IMR-90 (cell line): ENCODE measurements at regions not wholly inside any gene's neighbourhood (a gene's known extent, or its start where the extent isn't known, plus 50 kb on each side); places are given as distances from the start of the nearest gene placed in this dataset.

Experiments used
- ATAC-seq: fragments of 200-7000 bp; cut with Tn5 transposase; 2 replicates; pipeline ENCODE4 v1.9.1; 2020; ENCODE audit warnings: low read depth, mild to moderate bottlenecking, moderate library complexity
- BruUV-seq: library from RNA; stranded (reverse); fragments of 400-500 nt; replicated peaks from 2 replicates; lab custom pipeline; 2021; lab: Mats Ljungman, UMichigan
- CTCF ChIA-PET: fragments of 300-600 bp; formaldehyde crosslinking; extraction: SDS; loops from one replicate; lab custom pipeline; 2021; ENCODE audit warnings: antibody characterized with exemption; lab: Yijun Ruan, JAX
- POLR2A ChIA-PET: fragments of 300-600 bp; sonication (Branson Sonifier 250); formaldehyde crosslinking; loops from one replicate; lab custom pipeline; 2022; ENCODE audit warnings: antibody characterized with exemption; ENCODE audit not compliant: unreplicated experiment; lab: Charles Lee
- DNase-seq: peaks from one replicate; pipeline ENCODE4 v3.0.0; 2013
- H2AFZ ChIP-seq: replicated peaks from 2 replicates; pipeline ENCODE3; 2013; ENCODE audit warnings: low read length, mild to moderate bottlenecking; ENCODE audit not compliant: poor library complexity
- H2AK5ac ChIP-seq: 2 replicates; pipeline ENCODE4 v1.6.1; 2013; ENCODE audit warnings: low read depth, low read length, inconsistent platforms
- H2AK9ac ChIP-seq: replicated peaks from 2 replicates; pipeline ENCODE3; 2013; ENCODE audit warnings: mild to moderate bottlenecking, low read depth, low read length, moderate library complexity; ENCODE audit not compliant: poor library complexity
- H2BK120ac ChIP-seq: 2 replicates; pipeline ENCODE4 v1.6.1; 2013; ENCODE audit warnings: low read depth, low read length, inconsistent platforms
- H2BK15ac ChIP-seq: 3 replicates; pipeline ENCODE4 v1.6.1; 2013; ENCODE audit warnings: low read depth, low read length, inconsistent platforms
- H2BK20ac ChIP-seq: 2 replicates; pipeline ENCODE4 v1.6.1; 2013; ENCODE audit warnings: low read depth, mild to moderate bottlenecking, inconsistent platforms, low read length, moderate library complexity
- H2BK5ac ChIP-seq: 2 replicates; pipeline ENCODE4 v1.6.1; 2013; ENCODE audit warnings: mild to moderate bottlenecking, low read depth, low read length, inconsistent platforms; ENCODE audit not compliant: poor library complexity, severe bottlenecking
- H3K14ac ChIP-seq: replicated peaks from 2 replicates; pipeline ENCODE4 v1.6.1; 2013; ENCODE audit warnings: low read depth, low read length, inconsistent platforms
- H3K18ac ChIP-seq: 2 replicates; pipeline ENCODE4 v1.6.1; 2013; ENCODE audit warnings: low read depth, low read length, control low read depth
- H3K23ac ChIP-seq: 2 replicates; pipeline ENCODE4 v1.6.1; 2013; ENCODE audit warnings: low read depth, low read length, inconsistent platforms
- H3K27ac ChIP-seq: 2 replicates; pipeline ENCODE4 v1.5.1; 2013; ENCODE audit warnings: mild to moderate bottlenecking, control low read depth, low read length; ENCODE audit not compliant: insufficient read depth
- H3K27me3 ChIP-seq: 2 replicates; pipeline ENCODE4 v1.6.1; 2013; ENCODE audit warnings: low read length; ENCODE audit not compliant: control insufficient read depth, insufficient read depth
- H3K36me3 ChIP-seq: 2 replicates; pipeline ENCODE4 v1.6.1; 2013; ENCODE audit warnings: low read length, mixed read lengths; ENCODE audit not compliant: control insufficient read depth, insufficient read depth
- H3K4ac ChIP-seq: 2 replicates; pipeline ENCODE4 v1.6.1; 2013; ENCODE audit warnings: low read depth, low read length, inconsistent platforms
- H3K4me1 ChIP-seq: 2 replicates; pipeline ENCODE4 v1.6.1; 2013; ENCODE audit warnings: low read length, mixed read lengths; ENCODE audit not compliant: control insufficient read depth, insufficient read depth
- H3K4me2 ChIP-seq: 2 replicates; pipeline ENCODE4 v1.6.1; 2013; ENCODE audit warnings: low read depth, mild to moderate bottlenecking, control low read depth, low read length, moderate library complexity
- H3K4me3 ChIP-seq: 2 replicates; pipeline ENCODE4 v1.5.1; 2013; ENCODE audit warnings: low read depth, mild to moderate bottlenecking, control low read depth, low read length, moderate library complexity; ENCODE audit not compliant: insufficient read depth
- H3K56ac ChIP-seq: 2 replicates; pipeline ENCODE4 v1.6.1; 2013; ENCODE audit warnings: low read length, inconsistent platforms; ENCODE audit not compliant: insufficient read depth; ENCODE audit errors: extremely low read depth
- H3K79me1 ChIP-seq, 2 experiments: 2 replicates each; pipeline ENCODE4 v1.6.1; 2013; ENCODE audit warnings: low read length in 2 of 2, inconsistent platforms in 1 of 2, low read depth in 1 of 2
- H3K9ac ChIP-seq: 2 replicates; pipeline ENCODE4 v1.6.1; 2013; ENCODE audit warnings: low read depth, low read length, control low read depth
- H3K9me1 ChIP-seq: 2 replicates; pipeline ENCODE4 v1.6.1; 2013; ENCODE audit warnings: low read length, inconsistent platforms; ENCODE audit not compliant: insufficient read depth
- H3K9me3 ChIP-seq: 2 replicates; pipeline ENCODE4 v1.6.1; 2013; ENCODE audit warnings: low read length; ENCODE audit not compliant: control insufficient read depth, insufficient read depth
- H4K20me1 ChIP-seq: 2 replicates; pipeline ENCODE4 v1.6.1; 2013; ENCODE audit warnings: low read length, inconsistent platforms; ENCODE audit not compliant: insufficient read depth
- H4K5ac ChIP-seq: 2 replicates; pipeline ENCODE4 v1.6.1; 2013; ENCODE audit warnings: mild to moderate bottlenecking, low read depth, low read length, control low read depth
- H4K8ac ChIP-seq, 2 experiments: 2 replicates each; pipeline ENCODE4 v1.6.1; 2013; ENCODE audit warnings: low read depth in 2 of 2, low read length in 2 of 2, control low read depth in 1 of 2, inconsistent platforms in 1 of 2
- H4K91ac ChIP-seq: 2 replicates; pipeline ENCODE4 v1.6.1; 2013; ENCODE audit warnings: low read depth, low read length, inconsistent platforms; ENCODE audit not compliant: insufficient read depth
- BHLHE40 ChIP-seq: fragments of 150-350 bp; IDR thresholded peaks from 2 replicates; pipeline ENCODE4 v1.6.1; 2016; ENCODE audit warnings: mild to moderate bottlenecking, low read depth, low read length
- FOS ChIP-seq: fragments of 150-350 bp; IDR thresholded peaks from 2 replicates; pipeline ENCODE4 v1.6.1; 2016; ENCODE audit warnings: low read depth, low read length
- MAFK ChIP-seq: IDR thresholded peaks from 2 replicates; pipeline ENCODE4 v1.6.1; 2012; ENCODE audit warnings: low read depth, low read length, improper control_type of control experiment
- RCOR1 ChIP-seq: IDR thresholded peaks from 2 replicates; pipeline ENCODE4 v1.6.1; 2012; ENCODE audit warnings: mild to moderate bottlenecking, low read length, improper control_type of control experiment; ENCODE audit not compliant: insufficient replicate concordance
- USF2 ChIP-seq: fragments of 150-350 bp; IDR thresholded peaks from 2 replicates; pipeline ENCODE4 v1.6.1; 2017; ENCODE audit warnings: mild to moderate bottlenecking, antibody characterized with exemption, low read length, low read depth
- WGBS, 2 experiments: methylation state at CpG; one replicate each; pipeline versions ENCODE4 v1.1.5 to v1.1.7; 2013; ENCODE audit warnings: missing lambda C conversion rate in 2 of 2; ENCODE audit not compliant: insufficient read length in 1 of 2; ENCODE audit errors: extremely low coverage in 2 of 2; 5-methylcytosine and 5-hydroxymethylcytosine counted together
- dilution Hi-C: fragments of 300-500 bp; cut with HindIII; formaldehyde crosslinking; loops from one replicate; pipeline ENCODE4 v1.14.3; 2018; ENCODE audit warnings: low sequenced_read_pairs; ENCODE audit not compliant: unreplicated experiment
- in situ Hi-C: fragments of 300-500 bp; cut with MboI; formaldehyde crosslinking; loops from 3 replicates; pipeline ENCODE4 v1.14.3; 2019; ENCODE audit warnings: low sequenced_read_pairs, inconsistent platforms, mixed read lengths
- intact Hi-C: fragments of 100-400 bp; cut with micrococcal nuclease; formaldehyde crosslinking; loops from 2 replicates; pipeline ENCODE4 v1.10.0; 2022
- TF ChIP-seq, protein P1 (sequence below): fragments of 150-350 bp; IDR thresholded peaks from 2 replicates; pipeline ENCODE4 v1.6.1; 2016; ENCODE audit warnings: low read depth, mild to moderate bottlenecking, low read length, moderate library complexity, borderline replicate concordance

DNA sequence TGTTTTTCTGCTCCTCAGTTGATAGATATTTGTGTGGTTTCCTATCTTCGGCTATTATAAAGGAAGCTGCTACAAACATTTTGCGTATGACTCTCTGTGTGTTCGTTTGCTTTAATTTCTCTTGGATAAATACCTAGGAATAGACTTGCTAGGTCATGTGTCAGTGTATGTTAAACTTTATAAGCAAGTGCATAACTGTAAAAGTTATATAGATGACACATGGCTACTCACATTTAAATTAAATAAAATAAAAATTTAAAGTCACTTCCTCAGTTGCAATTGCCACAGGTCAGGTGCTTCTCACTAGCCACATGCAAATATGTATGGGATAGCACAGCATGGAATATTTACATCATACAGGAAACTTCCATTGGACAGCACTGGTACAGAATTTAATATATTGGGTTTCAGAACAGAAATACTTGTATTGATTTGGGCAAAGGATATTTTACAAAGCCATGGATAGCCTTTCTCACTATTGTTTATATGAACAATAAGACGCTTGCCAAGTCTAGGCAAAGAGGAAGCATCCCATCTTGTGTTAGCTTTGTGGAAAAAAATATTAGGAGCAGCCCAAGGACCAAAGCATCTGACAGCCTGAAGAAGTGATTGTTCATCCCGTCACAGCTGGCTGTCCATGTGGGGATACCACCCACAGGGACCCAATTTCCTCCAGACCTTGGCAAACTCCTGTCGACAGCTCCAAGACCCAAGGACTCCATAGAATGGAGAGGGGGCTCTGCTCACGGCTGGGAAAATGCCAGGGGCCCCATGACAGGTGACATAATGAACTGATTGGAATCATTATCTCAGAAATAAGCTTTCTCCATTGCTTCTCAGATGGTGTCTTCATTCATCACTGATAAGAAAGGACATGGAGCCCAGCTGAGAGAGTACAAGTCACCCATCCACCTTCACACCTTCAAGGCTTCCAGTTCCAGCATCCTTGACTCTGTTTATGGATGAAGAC lies 196.7 kb downstream of the SH3BP4 start:
- ChIA-PET CTCF (no interaction called here), POLR2A (no interaction called here)
- Histone ChIP-seq H2BK20ac (no peak overlapping the region), H2BK120ac (no peak overlapping the region), H3K27me3 (peaks cover 61% of the 10 kb centered on the region), H2BK15ac (no peak overlapping the region), H2AK5ac (no peak overlapping the region), H2AK9ac (no peak overlapping the region), H3K4me2 (no peak overlapping the region), H3K9me3 (no peaks in the 10 kb centered on the region), H3K27ac (no peak overlapping the region), H3K18ac (no peak overlapping the region), H3K9ac (no peak overlapping the region), H4K8ac (no peak overlapping the region), H2BK5ac (no peak overlapping the region), H3K14ac (no peak overlapping the region), H3K4me3 (no peak overlapping the region), H3K79me1 (no peaks in the 10 kb centered on the region), H4K91ac (no peak overlapping the region), H4K20me1 (no peaks in the 10 kb centered on the region), H2AFZ (no peak overlapping the region), H3K56ac (no peak overlapping the region), H3K9me1 (no peaks in the 10 kb centered on the region), H3K23ac (no peak overlapping the region), H3K36me3 (no peaks in the 10 kb centered on the region), H3K4ac (no peak overlapping the region), H3K4me1 (no peaks in the 10 kb centered on the region), H4K5ac (no peak overlapping the region)
- intact Hi-C loops, result no loop called here
- dilution Hi-C loops, result loop anchor here (25.0 kb wide), 1 partner anchor 589 kb away; no protein-coding TSS in a partner anchor
- no CpG with 5 or more reads among the region's 7 CpGs for WGBS, 2 experiments
- no peak for TF ChIP-seq USF2
- no peak for TF ChIP-seq BHLHE40
- TF ChIP-seq FOS, result no peak
- TF ChIP-seq MAFK, result no peak
- TF ChIP-seq, protein P1, sequence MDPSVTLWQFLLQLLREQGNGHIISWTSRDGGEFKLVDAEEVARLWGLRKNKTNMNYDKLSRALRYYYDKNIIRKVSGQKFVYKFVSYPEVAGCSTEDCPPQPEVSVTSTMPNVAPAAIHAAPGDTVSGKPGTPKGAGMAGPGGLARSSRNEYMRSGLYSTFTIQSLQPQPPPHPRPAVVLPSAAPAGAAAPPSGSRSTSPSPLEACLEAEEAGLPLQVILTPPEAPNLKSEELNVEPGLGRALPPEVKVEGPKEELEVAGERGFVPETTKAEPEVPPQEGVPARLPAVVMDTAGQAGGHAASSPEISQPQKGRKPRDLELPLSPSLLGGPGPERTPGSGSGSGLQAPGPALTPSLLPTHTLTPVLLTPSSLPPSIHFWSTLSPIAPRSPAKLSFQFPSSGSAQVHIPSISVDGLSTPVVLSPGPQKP, result no peak
- no peak for TF ChIP-seq RCOR1
- in situ Hi-C loops, result loop anchor here (5.0 kb wide), 1 partner anchor 434 kb away; no protein-coding TSS in a partner anchor
- ATAC-seq (no peak), DNase-seq (no peak)
- BruUV-seq, result no TSS peak
